ENCODE measurements at regions not wholly inside any gene's neighbourhood (a gene's known extent, or its start where the extent isn't known, plus 50 kb on each side); places are given as distances from the start of the nearest gene placed in this dataset.
A peak's percentile ranks its signal among the peaks of the same experiment; 100 is the strongest.
"Not testable (repeated sequence)": the region's sequence is repeated elsewhere in the genome, so short reads cannot be mapped to it uniquely, and the experiment has no call there.

DNA sequence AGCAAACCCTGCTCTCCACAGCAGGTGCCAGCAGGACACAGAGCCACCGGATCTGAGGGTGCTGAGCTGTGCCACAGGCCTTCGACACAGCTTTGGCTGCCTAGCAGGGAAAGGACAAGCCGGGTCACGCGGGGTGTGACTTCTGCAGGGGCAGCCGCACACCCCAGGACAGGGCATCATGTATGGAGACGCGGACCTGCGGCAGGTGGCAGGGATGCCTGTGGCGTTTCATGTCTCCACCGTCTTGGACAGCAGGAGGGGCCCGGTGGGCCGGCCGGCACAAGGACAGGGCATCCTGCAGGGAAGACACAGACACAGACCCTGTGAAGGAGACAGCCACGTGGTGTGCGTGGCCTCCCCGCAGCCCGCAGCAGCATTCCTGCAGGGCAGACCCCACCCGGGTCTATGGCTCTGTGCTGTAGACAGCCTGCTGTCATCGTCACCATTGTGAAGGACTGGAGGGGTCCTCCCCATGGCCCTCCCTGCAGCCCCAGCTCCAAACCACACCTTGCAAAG, 109.2 kb downstream of the PDGFA start:
- Histone ChIP-seq H3K4me3 (no peak overlapping the region), H3K27ac (no peak overlapping the region), H3K27me3 (peaks cover 0 to 18% (median 3%) of the 10 kb centered on the region in 9 donors), H3K9me3 (no peaks in the 10 kb centered on the region), H3K4me1 (no peaks in the 10 kb centered on the region), H3K36me3 (no peaks in the 10 kb centered on the region)
- 80 to 87% (median 85%) methylated on average over 13 to 20 of the region's 20 CpGs for WGBS, 4 donors
- no peak for TF ChIP-seq POLR2A (IDR thresholded peaks at IDR 0.05)
- TF ChIP-seq, protein P1, sequence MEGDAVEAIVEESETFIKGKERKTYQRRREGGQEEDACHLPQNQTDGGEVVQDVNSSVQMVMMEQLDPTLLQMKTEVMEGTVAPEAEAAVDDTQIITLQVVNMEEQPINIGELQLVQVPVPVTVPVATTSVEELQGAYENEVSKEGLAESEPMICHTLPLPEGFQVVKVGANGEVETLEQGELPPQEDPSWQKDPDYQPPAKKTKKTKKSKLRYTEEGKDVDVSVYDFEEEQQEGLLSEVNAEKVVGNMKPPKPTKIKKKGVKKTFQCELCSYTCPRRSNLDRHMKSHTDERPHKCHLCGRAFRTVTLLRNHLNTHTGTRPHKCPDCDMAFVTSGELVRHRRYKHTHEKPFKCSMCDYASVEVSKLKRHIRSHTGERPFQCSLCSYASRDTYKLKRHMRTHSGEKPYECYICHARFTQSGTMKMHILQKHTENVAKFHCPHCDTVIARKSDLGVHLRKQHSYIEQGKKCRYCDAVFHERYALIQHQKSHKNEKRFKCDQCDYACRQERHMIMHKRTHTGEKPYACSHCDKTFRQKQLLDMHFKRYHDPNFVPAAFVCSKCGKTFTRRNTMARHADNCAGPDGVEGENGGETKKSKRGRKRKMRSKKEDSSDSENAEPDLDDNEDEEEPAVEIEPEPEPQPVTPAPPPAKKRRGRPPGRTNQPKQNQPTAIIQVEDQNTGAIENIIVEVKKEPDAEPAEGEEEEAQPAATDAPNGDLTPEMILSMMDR (IDR thresholded peaks at IDR 0.05) = no peak
- peak in 1 of 4 donors; percentile 19 for ATAC-seq
- DNase-seq = peak in 3 of 5 donors; percentile 13 to 58 (median 13)
- intact Hi-C loops (cut with DNase I) = no loop called here

DNA sequence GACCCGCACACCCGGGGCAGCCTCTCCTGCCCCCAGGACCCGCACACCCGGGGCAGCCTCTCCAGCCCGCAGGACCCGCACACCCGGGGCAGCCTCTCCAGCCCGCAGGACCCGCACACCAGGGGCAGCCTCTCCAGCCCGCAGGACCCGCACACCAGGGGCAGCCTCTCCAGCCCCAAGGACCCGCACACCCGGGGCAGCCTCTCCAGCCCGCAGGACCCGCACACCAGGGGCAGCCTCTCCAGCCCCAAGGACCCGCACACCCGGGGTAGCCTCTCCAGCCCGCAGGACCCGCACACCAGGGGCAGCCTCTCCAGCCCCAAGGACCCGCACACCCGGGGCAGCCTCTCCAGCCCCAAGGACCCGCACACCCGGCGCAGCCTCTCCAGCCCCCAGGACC, 108.5 kb downstream of the PDGFA start:
- peaks cover 0 to 14% (median 3%) of the 10 kb centered on the region in 9 donors for H3K27me3 ChIP-seq
- H3K4me3 ChIP-seq; ATAC-seq; intact Hi-C loops (cut with DNase I); H3K4me1 ChIP-seq; H3K27ac ChIP-seq; H3K36me3 ChIP-seq; H3K9me3 ChIP-seq: not testable (repeated sequence)
- DNase-seq = peak in 1 of 5 donors; percentile 46
- 89 to 97% (median 94%) methylated on average over 4 to 24 of the region's 24 CpGs for whole genome bisulfite sequencing, 4 donors

DNA sequence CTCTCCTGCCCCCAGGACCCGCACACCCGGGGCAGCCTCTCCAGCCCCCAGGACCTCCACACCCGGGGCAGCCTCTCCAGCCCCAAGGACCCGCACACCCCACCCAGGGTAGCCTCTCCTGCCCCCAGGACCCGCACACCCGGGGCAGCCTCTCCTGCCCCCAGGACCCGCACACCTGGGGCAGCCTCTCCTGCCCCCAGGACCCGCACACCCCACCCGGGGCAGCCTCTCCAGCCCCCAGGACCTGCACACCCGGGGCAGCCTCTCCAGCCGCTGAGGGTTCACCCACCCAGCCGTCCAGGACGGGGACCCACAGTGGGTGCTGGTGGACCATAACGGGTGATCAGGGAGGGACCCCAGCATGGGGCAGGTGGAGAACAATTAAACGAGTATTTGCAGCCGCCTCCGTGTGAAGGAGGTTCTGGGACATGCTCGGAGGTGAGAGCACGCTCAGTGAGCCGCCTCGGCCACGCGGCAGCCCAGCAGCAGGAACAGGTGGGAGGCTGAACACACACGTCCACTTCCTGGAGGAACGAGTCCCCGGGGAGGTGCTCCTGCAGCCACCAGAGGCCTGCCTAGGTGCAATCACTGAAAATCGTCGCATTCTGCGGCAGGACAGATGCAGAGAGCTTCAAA, 107.9 kb downstream of the PDGFA start:
- DNase-seq (peak in 2 of 5 donors; percentile 10 to 44), ATAC-seq (no peak)
- WGBS, 4 donors = 77 to 82% (median 77%) methylated on average over 28 to 29 of the region's 29 CpGs

DNA sequence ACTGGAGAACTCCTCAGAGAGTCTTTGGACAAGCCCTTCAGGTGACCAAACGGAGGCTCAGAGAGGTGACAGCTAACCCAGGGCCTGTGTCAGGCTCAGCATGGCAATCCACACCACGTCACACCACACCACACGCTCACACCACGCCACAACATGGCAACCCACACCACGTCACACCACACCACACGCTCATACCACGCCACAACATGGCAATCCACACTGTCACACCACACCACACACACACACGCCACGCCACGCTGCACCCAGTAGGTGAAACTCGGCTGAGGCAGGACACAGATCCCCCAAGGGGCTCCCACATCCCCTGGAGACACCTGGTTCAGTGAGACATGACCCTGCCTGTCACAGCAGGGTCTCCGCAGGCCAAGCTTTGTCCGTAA, 107.3 kb downstream of the PDGFA start:
- 91 to 96% (median 94%) methylated on average over 13 of the region's 13 CpGs for WGBS, 4 donors

More for the DNA sequence above, 107.9 kb downstream of the PDGFA start:
- H3K27ac ChIP-seq = no peak overlapping the region
- no peak for TF ChIP-seq POLR2A (IDR thresholded peaks at IDR 0.05)
- TF ChIP-seq, protein P1 (IDR thresholded peaks at IDR 0.05) = no peak
- no peak overlapping the region for H3K4me3 ChIP-seq
- peaks cover 0 to 2% (median 0%) of the 10 kb centered on the region in 12 donors for H3K9me3 ChIP-seq
- H3K27me3 ChIP-seq = peaks cover 0 to 14% (median 3%) of the 10 kb centered on the region in 9 donors
- no peaks in the 10 kb centered on the region for H3K4me1 ChIP-seq
- intact Hi-C loops (cut with DNase I) = no loop called here
- no peaks in the 10 kb centered on the region for H3K36me3 ChIP-seq

More for the DNA sequence above, 107.3 kb downstream of the PDGFA start:
- TF ChIP-seq, protein P1 (IDR thresholded peaks at IDR 0.05) = no peak
- TF ChIP-seq POLR2A (IDR thresholded peaks at IDR 0.05) = no peak
- DNase-seq (peak in 3 of 5 donors; percentile 13 to 44 (median 15)), ATAC-seq (no peak)
- no peak overlapping the region for H3K27ac ChIP-seq
- no peak overlapping the region for H3K4me3 ChIP-seq
- peaks cover 0 to 14% (median 3%) of the 10 kb centered on the region in 9 donors for H3K27me3 ChIP-seq
- H3K36me3 ChIP-seq = no peaks in the 10 kb centered on the region
- peaks cover 0 to 8% (median 2%) of the 10 kb centered on the region in 12 donors for H3K9me3 ChIP-seq
- intact Hi-C loops (cut with DNase I) = no loop called here
- H3K4me1 ChIP-seq = no peaks in the 10 kb centered on the region

Measured in heart left ventricle (tissue), 16 donors.